ENCODE measurements at regions not wholly inside any gene's neighbourhood (a gene's known extent, or its start where the extent isn't known, plus 50 kb on each side); places are given as distances from the start of the nearest gene placed in this dataset.

DNA sequence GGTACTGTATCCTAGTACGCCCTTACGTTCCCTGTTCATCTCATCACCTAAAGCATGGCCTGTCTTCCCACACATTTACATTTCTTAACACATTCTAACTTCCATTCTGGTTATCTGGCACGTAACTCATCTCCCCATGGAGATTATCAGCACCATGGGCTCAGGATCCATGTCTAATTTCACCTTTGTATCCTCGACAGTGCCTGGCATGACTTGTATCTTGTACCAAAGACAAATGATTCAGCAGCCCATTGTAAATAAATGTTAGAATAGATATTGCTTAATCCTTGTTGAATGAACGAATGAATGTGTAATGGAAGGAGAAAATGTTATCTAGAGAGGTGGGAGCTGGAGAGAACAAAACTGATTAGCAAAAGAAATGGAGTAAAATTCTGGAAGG, 69.7 kb upstream of the TPM1 start:
- no peak for DNase-seq

DNA sequence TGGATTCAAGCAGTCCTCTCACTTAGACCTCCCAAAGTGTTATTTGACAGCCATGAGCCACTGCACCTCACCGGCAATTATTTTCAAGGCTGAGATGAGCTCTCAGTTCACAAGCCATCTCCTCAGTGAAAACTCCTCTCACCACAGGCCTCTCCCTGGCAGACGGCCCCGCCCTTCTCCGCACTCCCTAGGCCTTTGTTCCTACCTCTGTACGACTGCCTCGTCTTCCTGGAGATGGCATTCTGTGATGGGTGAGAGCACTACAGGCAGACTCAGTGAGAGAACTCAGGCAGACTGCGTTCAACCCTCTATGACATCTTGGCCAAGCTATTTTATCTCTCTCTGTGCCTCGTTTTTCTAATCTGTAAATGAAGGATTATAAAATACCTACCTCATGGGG, 67.0 kb upstream of the TPM1 start:
- DNase-seq: no peak

DNA sequence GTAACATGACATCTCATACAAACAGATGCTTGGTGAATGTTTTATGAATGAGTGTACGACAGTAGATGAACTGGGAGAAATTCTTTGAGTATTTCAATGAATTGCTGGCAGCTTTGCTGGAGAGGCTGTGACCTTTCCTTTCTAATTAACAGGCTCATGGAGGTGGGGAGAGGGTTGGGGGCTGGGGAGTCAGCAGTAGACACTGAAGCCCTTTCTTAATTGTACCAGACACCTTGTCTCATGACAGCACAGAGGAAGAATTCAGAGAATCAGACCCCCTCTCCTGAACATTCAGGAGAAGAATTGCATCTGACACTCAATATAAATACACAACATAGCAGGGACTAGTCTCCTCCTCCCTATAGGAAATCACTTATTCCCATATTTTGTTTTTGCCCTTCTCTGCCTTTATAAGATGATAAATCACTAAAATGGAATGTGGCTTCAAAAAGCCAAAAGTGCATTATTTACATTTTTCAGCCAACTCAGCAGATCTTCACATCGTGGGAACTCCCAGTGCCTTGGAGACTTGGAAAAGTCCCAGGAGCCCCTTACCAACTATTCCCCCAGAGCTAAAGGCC, 66.2 kb upstream of the TPM1 start:
- no peak for DNase-seq

GRCh38 chr15:62977952-62978811, 64.4 kb upstream of the TPM1 start:
- DNase-seq: no peak

DNA sequence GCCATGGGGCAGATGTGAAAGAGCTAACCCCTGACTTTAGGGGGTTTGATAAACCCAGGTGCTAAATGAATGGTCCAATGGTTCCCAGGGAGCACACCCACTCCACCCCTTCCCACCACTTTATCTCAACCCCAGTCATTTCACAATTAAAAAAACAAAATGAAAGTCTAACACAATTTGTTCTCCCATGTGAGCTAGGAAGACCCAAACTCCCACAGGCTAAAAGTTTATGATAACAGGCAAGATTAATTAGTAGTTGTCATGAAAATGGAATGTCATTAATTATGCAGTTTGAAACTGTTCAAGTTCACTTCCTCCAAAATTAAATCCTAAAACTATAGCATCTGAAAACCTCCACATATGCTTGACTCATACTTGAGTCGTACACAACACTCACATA, 63.3 kb upstream of the TPM1 start:
- no peak for DNase-seq

GRCh38 chr15:62981071-62981470, 61.5 kb upstream of the TPM1 start:
- no peak for DNase-seq

- no peak for DNase-seq
Observed at GRCh38 chr15:62983956-62984355, 58.6 kb upstream of the TPM1 start.

DNA sequence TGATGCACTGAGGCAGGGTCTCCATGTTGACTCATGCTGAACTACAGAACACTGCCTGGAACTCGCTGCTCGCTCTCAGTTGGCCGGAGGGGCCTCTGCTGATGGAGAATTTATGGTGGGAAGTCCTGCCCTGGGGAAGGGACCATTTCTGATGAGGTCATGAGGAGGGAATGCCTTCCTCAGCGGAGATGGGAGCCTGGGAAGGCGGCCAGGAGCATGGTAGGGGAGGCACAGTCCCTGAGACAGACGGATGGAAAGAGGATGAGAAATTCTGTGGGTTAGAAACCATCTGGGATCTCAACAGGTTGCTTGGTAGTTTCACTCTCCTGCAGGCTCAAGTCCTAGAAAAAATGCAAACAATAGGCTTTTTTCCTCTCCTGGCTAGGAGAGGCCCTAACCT, 56.8 kb upstream of the TPM1 start:
- DNase-seq: no peak

GRCh38 chr15:62986948-62987347, 55.6 kb upstream of the TPM1 start:
- no peak for DNase-seq

DNA sequence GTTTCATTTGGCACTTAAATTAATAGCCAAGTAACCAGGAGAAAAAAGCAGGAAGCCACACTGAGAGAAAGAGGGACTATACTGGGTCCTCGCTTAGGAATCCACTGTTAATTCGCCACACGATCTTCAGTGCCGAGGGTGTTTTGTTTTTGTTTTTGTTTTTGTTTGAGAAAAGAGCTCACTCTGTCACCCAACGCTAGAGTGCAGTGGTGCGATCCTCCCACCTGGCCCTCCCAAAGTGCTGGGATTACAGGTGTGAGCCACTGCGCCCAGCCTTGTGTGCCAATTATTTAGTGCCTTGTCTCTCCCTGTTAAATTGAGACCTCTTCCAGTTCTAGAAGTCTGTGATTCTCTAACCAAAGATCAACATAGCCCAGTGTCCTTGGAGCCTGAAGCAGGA, 53.8 kb upstream of the TPM1 start:
- no peak for DNase-seq

DNA sequence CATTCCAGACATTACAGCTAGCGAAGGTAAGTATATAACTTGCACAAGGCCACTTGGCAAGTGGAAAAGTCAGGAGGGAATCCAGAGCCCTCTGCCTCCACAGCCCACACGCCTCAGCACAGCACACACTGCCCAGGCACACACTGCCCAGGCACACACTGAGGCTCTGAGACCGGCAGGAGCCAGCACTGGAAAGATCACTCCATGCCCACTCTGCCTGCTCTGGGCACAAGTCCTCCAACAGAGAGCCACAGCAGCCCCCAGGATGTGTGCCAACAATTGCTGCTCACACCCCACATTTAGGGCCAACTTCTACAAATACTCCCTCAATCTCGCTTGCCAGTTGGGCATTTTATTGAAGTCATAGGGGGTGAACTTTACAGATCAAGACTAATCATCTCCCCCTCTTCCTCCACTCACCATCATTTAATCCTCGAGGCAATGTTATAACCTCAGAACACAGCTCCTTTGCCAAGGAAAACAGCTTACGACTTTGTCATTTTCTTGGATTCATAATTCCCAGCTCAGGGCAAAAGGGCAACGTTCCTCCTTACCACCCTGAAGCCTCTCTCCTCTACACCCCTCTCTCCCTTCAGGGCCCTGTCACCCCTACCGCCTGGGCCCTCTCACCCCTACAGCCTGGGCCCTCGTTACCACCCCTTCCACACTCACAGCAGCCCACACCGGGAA, 53.0 kb upstream of the TPM1 start:
- no peak for DNase-seq

DNA sequence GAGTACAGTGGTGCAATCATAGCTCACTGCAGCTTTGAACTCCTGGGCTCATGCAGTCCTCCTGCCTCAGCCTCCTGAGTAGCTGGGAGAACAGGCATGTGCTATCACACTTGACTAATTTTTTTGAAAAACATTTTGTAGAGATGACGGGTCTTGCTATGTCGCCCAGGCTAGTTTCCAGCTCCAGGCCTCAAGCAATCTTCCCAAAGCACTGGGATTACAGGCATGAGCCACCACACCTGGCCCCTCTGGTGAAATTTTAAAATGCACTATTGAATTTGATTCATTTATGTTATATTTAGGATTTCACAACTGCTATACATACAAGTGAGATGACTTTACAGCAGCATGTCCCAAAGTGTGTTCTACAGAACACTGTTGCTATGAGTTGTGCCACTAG, 50.8 kb upstream of the TPM1 start:
- DNase-seq: no peak

- no peak for DNase-seq
Observed at GRCh38 chr15:62992302-62992701, 50.2 kb upstream of the TPM1 start.
